ENCODE measurements at regions not wholly inside any gene's neighbourhood (a gene's known extent, or its start where the extent isn't known, plus 50 kb on each side); places are given as distances from the start of the nearest gene placed in this dataset.
"Not testable (repeated sequence)": the region's sequence is repeated elsewhere in the genome, so short reads cannot be mapped to it uniquely, and the experiment has no call there.

DNA sequence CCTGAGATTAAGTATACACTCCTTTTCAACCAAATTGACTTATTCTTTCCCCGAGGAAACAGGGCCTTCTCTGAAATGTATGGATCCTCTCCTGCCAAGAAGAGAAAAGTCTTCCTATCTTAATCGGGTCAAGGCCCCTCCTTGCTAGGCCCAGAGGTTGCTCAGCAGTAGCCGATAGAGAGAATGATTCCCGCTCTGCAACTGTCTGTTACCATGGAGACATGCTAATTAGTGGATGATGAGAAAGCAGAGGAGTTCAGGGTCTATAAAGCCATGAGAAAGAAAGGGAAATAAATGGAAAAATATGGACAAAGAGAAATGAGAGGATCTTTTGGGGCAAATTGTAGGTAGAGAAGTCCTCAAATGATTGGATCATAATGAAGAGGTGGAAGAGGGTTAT, 103.5 kb downstream of the POU4F1 start:
- no peak overlapping the region for H3K4me2 ChIP-seq (ENCODE audit: low read length)
- H3K4me3 ChIP-seq (ENCODE audit: low read depth, low read length) = no peak overlapping the region
- no peak overlapping the region for H3K9ac ChIP-seq
- H2AFZ ChIP-seq = no peak overlapping the region
- no peaks in the 10 kb centered on the region for H3K36me3 ChIP-seq (ENCODE audit: control insufficient read depth, insufficient read depth, low read length)
- no peak overlapping the region for H3K27ac ChIP-seq
- H3K79me2 ChIP-seq = no peaks in the 10 kb centered on the region
- H3K4me1 ChIP-seq = no peaks in the 10 kb centered on the region
- H3K27me3 ChIP-seq (ENCODE audit: control insufficient read depth, insufficient read depth, low read length) = peaks cover 3% of the 10 kb centered on the region
- no peaks in the 10 kb centered on the region for H3K9me3 ChIP-seq (ENCODE audit: control insufficient read depth, low read length)
- TF ChIP-seq, protein P1, sequence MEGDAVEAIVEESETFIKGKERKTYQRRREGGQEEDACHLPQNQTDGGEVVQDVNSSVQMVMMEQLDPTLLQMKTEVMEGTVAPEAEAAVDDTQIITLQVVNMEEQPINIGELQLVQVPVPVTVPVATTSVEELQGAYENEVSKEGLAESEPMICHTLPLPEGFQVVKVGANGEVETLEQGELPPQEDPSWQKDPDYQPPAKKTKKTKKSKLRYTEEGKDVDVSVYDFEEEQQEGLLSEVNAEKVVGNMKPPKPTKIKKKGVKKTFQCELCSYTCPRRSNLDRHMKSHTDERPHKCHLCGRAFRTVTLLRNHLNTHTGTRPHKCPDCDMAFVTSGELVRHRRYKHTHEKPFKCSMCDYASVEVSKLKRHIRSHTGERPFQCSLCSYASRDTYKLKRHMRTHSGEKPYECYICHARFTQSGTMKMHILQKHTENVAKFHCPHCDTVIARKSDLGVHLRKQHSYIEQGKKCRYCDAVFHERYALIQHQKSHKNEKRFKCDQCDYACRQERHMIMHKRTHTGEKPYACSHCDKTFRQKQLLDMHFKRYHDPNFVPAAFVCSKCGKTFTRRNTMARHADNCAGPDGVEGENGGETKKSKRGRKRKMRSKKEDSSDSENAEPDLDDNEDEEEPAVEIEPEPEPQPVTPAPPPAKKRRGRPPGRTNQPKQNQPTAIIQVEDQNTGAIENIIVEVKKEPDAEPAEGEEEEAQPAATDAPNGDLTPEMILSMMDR (IDR thresholded peaks at IDR 0.05) = no peak

GRCh38 chr13:78497702-78498355, 105.5 kb downstream of the POU4F1 start:
- Histone ChIP-seq H3K27ac (no peak overlapping the region), H3K9ac (no peak overlapping the region), H2AFZ (no peak overlapping the region), H3K27me3 (ENCODE audit: control insufficient read depth, insufficient read depth, low read length) (peaks cover 3% of the 10 kb centered on the region), H3K79me2 (no peaks in the 10 kb centered on the region), H3K4me2 (ENCODE audit: low read length) (no peak overlapping the region), H3K9me3 (ENCODE audit: control insufficient read depth, low read length) (no peaks in the 10 kb centered on the region), H3K36me3 (ENCODE audit: control insufficient read depth, insufficient read depth, low read length) (no peaks in the 10 kb centered on the region), H3K4me3 (ENCODE audit: low read depth, low read length) (no peak overlapping the region), H3K4me1 (no peaks in the 10 kb centered on the region)
- TF ChIP-seq, protein P1 (IDR thresholded peaks at IDR 0.05) = no peak

- H3K27me3 ChIP-seq (ENCODE audit: control insufficient read depth, insufficient read depth, low read length) = no peaks in the 10 kb centered on the region
- H3K4me3 ChIP-seq (ENCODE audit: low read depth, low read length) = no peak overlapping the region
Observed at GRCh38 chr13:78491978-78492377, 111.4 kb downstream of the POU4F1 start.

GRCh38 chr13:78490225-78490624, 113.1 kb downstream of the POU4F1 start:
- not testable (repeated sequence) for H2AFZ ChIP-seq; H3K27me3 ChIP-seq (ENCODE audit: control insufficient read depth, insufficient read depth, low read length); H3K4me1 ChIP-seq; H3K4me3 ChIP-seq (ENCODE audit: low read depth, low read length); H3K27ac ChIP-seq; H3K9me3 ChIP-seq (ENCODE audit: control insufficient read depth, low read length); H3K9ac ChIP-seq; H3K36me3 ChIP-seq (ENCODE audit: control insufficient read depth, insufficient read depth, low read length); H3K4me2 ChIP-seq (ENCODE audit: low read length); H3K79me2 ChIP-seq

More at GRCh38 chr13:78491978-78492377, 111.4 kb downstream of the POU4F1 start:
- no peak overlapping the region for H3K4me2 ChIP-seq (ENCODE audit: low read length)
- no peaks in the 10 kb centered on the region for H3K4me1 ChIP-seq
- no peaks in the 10 kb centered on the region for H3K9me3 ChIP-seq (ENCODE audit: control insufficient read depth, low read length)
- no peak overlapping the region for H2AFZ ChIP-seq
- no peak overlapping the region for H3K27ac ChIP-seq
- H3K36me3 ChIP-seq (ENCODE audit: control insufficient read depth, insufficient read depth, low read length) = no peaks in the 10 kb centered on the region
- TF ChIP-seq, protein P1 (IDR thresholded peaks at IDR 0.05) = no peak
- no peaks in the 10 kb centered on the region for H3K79me2 ChIP-seq
- H3K9ac ChIP-seq = no peak overlapping the region

DNA sequence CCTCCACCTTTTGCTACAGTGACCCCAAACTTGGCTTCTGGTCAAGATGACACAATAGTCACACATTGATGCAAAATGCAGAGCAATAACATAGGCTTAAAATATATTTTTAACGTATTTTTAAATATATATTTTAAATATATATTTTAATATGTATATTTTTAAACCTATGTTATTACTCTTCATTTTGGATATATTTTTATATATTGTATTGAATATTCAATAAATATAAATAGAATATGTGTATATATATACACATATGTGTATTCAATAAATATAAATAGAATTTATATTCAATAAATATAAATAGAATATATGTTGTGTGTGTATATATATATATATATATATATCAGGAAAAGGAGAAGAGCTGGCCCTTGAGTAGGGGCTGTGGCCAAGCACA, 115.6 kb downstream of the POU4F1 start:
- Histone ChIP-seq H3K4me1 (no peaks in the 10 kb centered on the region), H3K4me2 (ENCODE audit: low read length) (no peak overlapping the region), H3K9me3 (ENCODE audit: control insufficient read depth, low read length) (no peaks in the 10 kb centered on the region), H3K27me3 (ENCODE audit: control insufficient read depth, insufficient read depth, low read length) (no peaks in the 10 kb centered on the region), H3K27ac (no peak overlapping the region), H3K79me2 (no peaks in the 10 kb centered on the region), H3K9ac (no peak overlapping the region), H3K4me3 (ENCODE audit: low read depth, low read length) (no peak overlapping the region), H2AFZ (no peak overlapping the region), H3K36me3 (ENCODE audit: control insufficient read depth, insufficient read depth, low read length) (no peaks in the 10 kb centered on the region)
- TF ChIP-seq, protein P1 (IDR thresholded peaks at IDR 0.05) = no peak

Measured in parathyroid adenoma (tissue), 2 donors.